Neuronal stem cell (in vitro differentiated cells): ENCODE measurements at regions not wholly inside any gene's neighbourhood (a gene's known extent, or its start where the extent isn't known, plus 50 kb on each side); places are given as distances from the start of the nearest gene placed in this dataset.
A peak's percentile ranks its signal among the peaks of the same experiment; 100 is the strongest.

Experiments used
- DNase-seq: peaks from one replicate; pipeline ENCODE4 v3.0.0-alpha.2; 2013; ENCODE audit warnings: low spot score
- H2AFZ ChIP-seq: one replicate; pipeline ENCODE4 v1.6.1; 2013; ENCODE audit warnings: mild to moderate bottlenecking, low read length, inconsistent platforms
- H2AK5ac ChIP-seq: 2 replicates; pipeline ENCODE4 v1.6.1; 2013; ENCODE audit warnings: low read depth, mild to moderate bottlenecking, inconsistent platforms, low read length, moderate library complexity, mixed read lengths
- H2BK120ac ChIP-seq: 2 replicates; pipeline ENCODE4 v1.6.1; 2013; ENCODE audit warnings: low read depth, mild to moderate bottlenecking, inconsistent platforms, low read length, moderate library complexity, mixed read lengths
- H2BK12ac ChIP-seq: one replicate; pipeline ENCODE4 v1.6.1; 2013; ENCODE audit warnings: low read length, inconsistent platforms
- H2BK15ac ChIP-seq: 2 replicates; pipeline ENCODE4 v1.6.1; 2013; ENCODE audit warnings: mild to moderate bottlenecking, low read length, inconsistent platforms, mixed read lengths
- H2BK5ac ChIP-seq: one replicate; pipeline ENCODE4 v1.6.1; 2013; ENCODE audit warnings: inconsistent platforms, mild to moderate bottlenecking, low read length, moderate library complexity
- H3K14ac ChIP-seq: one replicate; pipeline ENCODE4 v1.6.1; 2013; ENCODE audit warnings: low read length, inconsistent platforms
- H3K18ac ChIP-seq: 2 replicates; pipeline ENCODE4 v1.6.1; 2013; ENCODE audit warnings: low read length, inconsistent platforms
- H3K23ac ChIP-seq: 2 replicates; pipeline ENCODE4 v1.6.1; 2013; ENCODE audit warnings: low read depth, mild to moderate bottlenecking, mixed read lengths, low read length, inconsistent platforms; ENCODE audit not compliant: poor library complexity
- H3K27ac ChIP-seq: replicated peaks from 3 replicates; pipeline ENCODE4 v1.5.1; 2013; ENCODE audit warnings: low read length, inconsistent platforms
- H3K27me3 ChIP-seq, 3 experiments: 2 replicates each; pipeline ENCODE4 v1.6.1; 2013; ENCODE audit warnings: low read length in 3 of 3, mild to moderate bottlenecking in 2 of 3, inconsistent platforms in 1 of 3, low read depth in 1 of 3, mixed read lengths in 1 of 3, moderate library complexity in 1 of 3; ENCODE audit not compliant: control insufficient read depth in 3 of 3, insufficient read depth in 3 of 3
- H3K36me3 ChIP-seq, 2 donors: replicated peaks in 1 of 2; 2 replicates each; pipeline ENCODE4 v1.6.1; 2013; ENCODE audit warnings: low read length in 2 of 2; ENCODE audit not compliant: control insufficient read depth in 2 of 2, insufficient read depth in 2 of 2
- H3K4ac ChIP-seq: 2 replicates; pipeline ENCODE4 v1.6.1; 2013; ENCODE audit warnings: inconsistent platforms, mild to moderate bottlenecking, low read length, moderate library complexity
- H3K4me1 ChIP-seq, 2 donors: 1 replicate in 1 of 2; 2 replicates in 1 of 2; pipeline ENCODE4 v1.6.1; 2013; ENCODE audit warnings: low read length in 2 of 2, low read depth in 1 of 2; ENCODE audit not compliant: control insufficient read depth in 2 of 2, insufficient read depth in 1 of 2
- H3K4me2 ChIP-seq: one replicate; pipeline ENCODE4 v1.6.1; 2013; ENCODE audit warnings: mild to moderate bottlenecking, low read length, inconsistent platforms; ENCODE audit not compliant: insufficient read depth, poor library complexity, severe bottlenecking
- H3K4me3 ChIP-seq, 2 donors: 2 replicates each; pipeline ENCODE4 v1.5.1; 2013; ENCODE audit warnings: low read length in 2 of 2, mild to moderate bottlenecking in 2 of 2, inconsistent platforms in 1 of 2, moderate library complexity in 1 of 2
- H3K79me1 ChIP-seq: one replicate; pipeline ENCODE4 v1.6.1; 2013; ENCODE audit warnings: low read depth, mild to moderate bottlenecking, inconsistent platforms, low read length, moderate library complexity
- H3K9ac ChIP-seq: one replicate; pipeline ENCODE4 v1.6.1; 2013; ENCODE audit warnings: mild to moderate bottlenecking, low read depth, low read length, inconsistent platforms; ENCODE audit not compliant: poor library complexity
- H3K9me3 ChIP-seq, 2 donors: replicated peaks in 1 of 2; 2 replicates each; pipeline versions ENCODE3 to v1.6.1; 2013; ENCODE audit warnings: low read length in 2 of 2, mild to moderate bottlenecking in 2 of 2, inconsistent platforms in 1 of 2, low read depth in 1 of 2, mixed read lengths in 1 of 2, moderate library complexity in 1 of 2; ENCODE audit not compliant: control insufficient read depth in 2 of 2, insufficient read depth in 1 of 2
- H4K8ac ChIP-seq: one replicate; pipeline ENCODE4 v1.6.1; 2013; ENCODE audit warnings: low read depth, mild to moderate bottlenecking, inconsistent platforms, low read length, moderate library complexity
- H4K91ac ChIP-seq: one replicate; pipeline ENCODE4 v1.6.1; 2013; ENCODE audit warnings: low read length, low read depth, mild to moderate bottlenecking, inconsistent platforms; ENCODE audit not compliant: poor library complexity
- WGBS, 2 donors: extraction: QIAGEN DNeasy Blood & Tissue Kit; methylation state at CpG; one replicate each; pipeline ENCODE4 v1.1.7; 2013; ENCODE audit warnings: missing lambda C conversion rate in 2 of 2, mixed read lengths in 1 of 2; ENCODE audit not compliant: insufficient read length in 2 of 2, insufficient replicate concordance in 1 of 2; ENCODE audit errors: extremely low coverage in 2 of 2; 5-methylcytosine and 5-hydroxymethylcytosine counted together

GRCh38 chr10:89147256-89147655 is 59.9 kb downstream of the CH25H start:
- Histone ChIP-seq H2AK5ac (no peak overlapping the region), H3K4me2 (no peak overlapping the region), H4K8ac (no peak overlapping the region), H2BK5ac (no peak overlapping the region), H3K9me3 (no peaks in the 10 kb centered on the region), H3K36me3 (no peaks in the 10 kb centered on the region), H3K4ac (no peak overlapping the region), H4K91ac (no peak overlapping the region), H3K27me3 (no peaks in the 10 kb centered on the region), H3K4me1 (no peaks in the 10 kb centered on the region), H3K9ac (no peak overlapping the region), H3K23ac (no peak overlapping the region), H3K14ac (no peak overlapping the region), H2AFZ (no peak overlapping the region), H2BK120ac (no peak overlapping the region), H3K79me1 (no peaks in the 10 kb centered on the region), H3K27ac (no peak overlapping the region), H2BK15ac (no peak overlapping the region), H3K18ac (no peak overlapping the region), H2BK12ac (no peak overlapping the region), H3K4me3 (no peak overlapping the region)
- no CpG with 5 or more reads among the region's 2 CpGs for WGBS, 2 donors
- no peak for DNase-seq

GRCh38 chr10:89144836-89145235 is 62.3 kb downstream of the CH25H start:
- Histone ChIP-seq H3K9me3 (no peaks in the 10 kb centered on the region), H3K14ac (no peak overlapping the region), H3K27me3 (no peaks in the 10 kb centered on the region), H3K27ac (no peak overlapping the region), H2BK120ac (no peak overlapping the region), H3K4me1 (no peaks in the 10 kb centered on the region), H3K9ac (no peak overlapping the region), H3K79me1 (no peaks in the 10 kb centered on the region), H2AFZ (peak overlapping the region; percentile 3), H3K4me3 (no peak overlapping the region), H2BK12ac (no peak overlapping the region), H3K23ac (no peak overlapping the region), H4K8ac (no peak overlapping the region), H2AK5ac (no peak overlapping the region), H2BK5ac (no peak overlapping the region), H3K36me3 (no peaks in the 10 kb centered on the region), H3K4ac (no peak overlapping the region), H4K91ac (no peak overlapping the region), H3K18ac (no peak overlapping the region), H3K4me2 (no peak overlapping the region), H2BK15ac (no peak overlapping the region)
- no CpG with 5 or more reads among the region's 4 CpGs for WGBS, 2 donors
- DNase-seq = no peak

GRCh38 chr10:89142590-89142989 is 64.5 kb downstream of the CH25H start:
- Histone ChIP-seq H3K4me1 (no peaks in the 10 kb centered on the region), H3K18ac (no peak overlapping the region), H2BK5ac (no peak overlapping the region), H3K14ac (no peak overlapping the region), H3K9ac (no peak overlapping the region), H4K91ac (no peak overlapping the region), H4K8ac (no peak overlapping the region), H2AFZ (no peak overlapping the region), H3K9me3 (no peaks in the 10 kb centered on the region), H2BK12ac (no peak overlapping the region), H2AK5ac (no peak overlapping the region), H3K79me1 (no peaks in the 10 kb centered on the region), H3K36me3 (no peaks in the 10 kb centered on the region), H3K23ac (no peak overlapping the region), H2BK15ac (no peak overlapping the region), H3K4me3 (no peak overlapping the region), H3K27me3 (no peaks in the 10 kb centered on the region), H2BK120ac (no peak overlapping the region), H3K4ac (no peak overlapping the region), H3K4me2 (no peak overlapping the region), H3K27ac (no peak overlapping the region)
- WGBS, 2 donors = no CpG with 5 or more reads among the region's 2 CpGs
- no peak for DNase-seq

GRCh38 chr10:89138755-89139490 is 68.2 kb downstream of the CH25H start:
- H3K79me1 ChIP-seq = no peaks in the 10 kb centered on the region
- no peak overlapping the region for H4K8ac ChIP-seq
- no peak overlapping the region for H3K14ac ChIP-seq
- no peak overlapping the region for H3K4me3 ChIP-seq
- no peak overlapping the region for H3K4me2 ChIP-seq
- no peak overlapping the region for H2BK5ac ChIP-seq
- no peak overlapping the region for H2BK120ac ChIP-seq
- H3K27me3 ChIP-seq = no peaks in the 10 kb centered on the region
- no peak overlapping the region for H2AFZ ChIP-seq
- H2AK5ac ChIP-seq = no peak overlapping the region
- no peak overlapping the region for H2BK12ac ChIP-seq
- H4K91ac ChIP-seq = no peak overlapping the region
- DNase-seq = no peak
- H3K9ac ChIP-seq = no peak overlapping the region
- no CpG with 5 or more reads among the region's 1 CpG for WGBS, 2 donors
- H3K18ac ChIP-seq = no peak overlapping the region
- H3K27ac ChIP-seq = no peak overlapping the region
- H3K9me3 ChIP-seq = no peaks in the 10 kb centered on the region
- H3K4me1 ChIP-seq = no peaks in the 10 kb centered on the region
- H3K23ac ChIP-seq = no peak overlapping the region
- H2BK15ac ChIP-seq = no peak overlapping the region
- H3K36me3 ChIP-seq = no peaks in the 10 kb centered on the region
- H3K4ac ChIP-seq = no peak overlapping the region
